GM19328 (cell line): ENCODE measurements at regions not wholly inside any gene's neighbourhood (a gene's known extent, or its start where the extent isn't known, plus 50 kb on each side); places are given as distances from the start of the nearest gene placed in this dataset.

ENCODE experiments used
- ATAC-seq: cut with Tn5 transposase; IDR thresholded peaks from one replicate; pipeline ENCODE4 v1.9.1; 2021; ENCODE audit warnings: mild to moderate bottlenecking, moderate library complexity; ENCODE audit not compliant: unreplicated experiment

GRCh38 chr13:61485128-61485765 lies 69.6 kb upstream of the PCDH20 start:
- ATAC-seq = no peak

- no peak for ATAC-seq
These were observed 62.0 kb upstream of the PCDH20 start for GRCh38 chr13:61477619-61478018.

- ATAC-seq = no peak
These were observed 55.1 kb upstream of the PCDH20 start for GRCh38 chr13:61470786-61471185.

GRCh38 chr13:61466280-61466679 lies 50.6 kb upstream of the PCDH20 start:
- ATAC-seq = no peak
